ENCODE measurements at regions not wholly inside any gene's neighbourhood (a gene's known extent, or its start where the extent isn't known, plus 50 kb on each side); places are given as distances from the start of the nearest gene placed in this dataset.

- peak overlapping the region; percentile 36; the same call in 1 of the 2 replicates for H3K14ac ChIP-seq (ENCODE audit: insufficient read depth, low read length)
- H4K20me1 ChIP-seq (ENCODE audit: control insufficient read depth, insufficient read depth, insufficient read length), result no peaks in the 10 kb centered on the region
- no CpG with 5 or more reads among the region's 16 CpGs for WGBS (ENCODE audit: extremely low coverage, insufficient read length, low lambda C conversion rate)
- no peaks in the 10 kb centered on the region for H3K9me3 ChIP-seq (ENCODE audit: control insufficient read depth, low read depth, low read length)
- H3K18ac ChIP-seq (ENCODE audit: insufficient read length, low read depth, low read length), result no peak overlapping the region
- no peak overlapping the region for H3K23ac ChIP-seq (ENCODE audit: insufficient read length, low read depth, low read length)
- Mint-ChIP-seq H3K4me1 (peaks cover 48 to 51% of the 10 kb centered on the region in 2 experiments), H3K27me3 (ENCODE audit: low read depth) (peaks cover 34% of the 10 kb centered on the region), H3K4me3 (peak overlapping the region in 1 of 2 experiments; percentile 3; a peak in 2 of 5 replicates), H3K27ac (peak overlapping the region in 1 of 3 experiments; percentile 97; a peak in 1 of 7 replicates), H3K36me3 (ENCODE audit: insufficient read depth in 1 of 3, low read depth in 3 of 3) (peaks cover 4 to 12% (median 7%) of the 10 kb centered on the region in 3 experiments; a peak in 5 of 7 replicates), H3K9me3 (peaks cover 3 to 10% of the 10 kb centered on the region in 2 experiments)
- no peaks in the 10 kb centered on the region for H3K79me2 ChIP-seq (ENCODE audit: insufficient read depth, low read length)
- H3K23me2 ChIP-seq (ENCODE audit: insufficient read length, low read depth, low read length, poor library complexity, severe bottlenecking), result peaks cover 7% of the 10 kb centered on the region
- peaks cover 2% of the 10 kb centered on the region; the same call in 1 of the 2 replicates for H3K4me1 ChIP-seq (ENCODE audit: insufficient read depth, low read length)
- H3K27me3 ChIP-seq (ENCODE audit: insufficient read depth, low read length), result no peaks in the 10 kb centered on the region; the same call in 1 of the 2 replicates
- no peak overlapping the region for H2BK15ac ChIP-seq (ENCODE audit: low read depth, low read length)
- H2BK20ac ChIP-seq (ENCODE audit: low read depth, low read length, poor library complexity, severe bottlenecking), result no peak overlapping the region
- H3K4me2 ChIP-seq (ENCODE audit: insufficient read depth, insufficient read length, low read length), result peak overlapping the region; percentile 37
- H2BK120ac ChIP-seq (ENCODE audit: low read depth, low read length, poor library complexity, severe bottlenecking), result no peak overlapping the region
- no peak for DNase-seq
- no peak overlapping the region for H2BK12ac ChIP-seq (ENCODE audit: insufficient read length, low read depth, low read length)
- no peak overlapping the region for H3K4ac ChIP-seq (ENCODE audit: low read depth, low read length)
- no peak overlapping the region for H2AFZ ChIP-seq (ENCODE audit: low read length)
- no peak overlapping the region for H3K9ac ChIP-seq (ENCODE audit: extremely low read depth, insufficient read length, low read length)
- no peak overlapping the region for H2BK5ac ChIP-seq (ENCODE audit: insufficient read length, low read length)
- H4K5ac ChIP-seq (ENCODE audit: insufficient read length, low read depth, low read length), result no peak overlapping the region
- no peak overlapping the region for H3T11ph ChIP-seq (ENCODE audit: low read length)
- H3K27ac ChIP-seq (ENCODE audit: insufficient read length, low read depth, low read length), result no peak overlapping the region
- H3K56ac ChIP-seq (ENCODE audit: insufficient read length, low read depth, low read length), result no peak overlapping the region
- no peaks in the 10 kb centered on the region for H3K79me1 ChIP-seq (ENCODE audit: insufficient read depth, low read depth, low read length, poor library complexity, severe bottlenecking)
- no peak overlapping the region for H4K8ac ChIP-seq (replicated peaks; ENCODE audit: insufficient read length, low read depth, low read length)
- TF ChIP-seq CTCF (conservative IDR thresholded peaks at IDR 0.05), result no peak
- no peak overlapping the region for H4K91ac ChIP-seq (ENCODE audit: insufficient read length, low read depth, low read length)
- H2AK5ac ChIP-seq (ENCODE audit: insufficient read length, low read length), result no peak overlapping the region
These were observed 140.5 kb upstream of the LHX5 start for GRCh38 chr12:113612076-113612728.

All from H9 (cell line).